Omental fat pad (tissue), 3 donors: ENCODE measurements at regions not wholly inside any gene's neighbourhood (a gene's known extent, or its start where the extent isn't known, plus 50 kb on each side); places are given as distances from the start of the nearest gene placed in this dataset.

Source experiments
- ATAC-seq: fragments of 150-250 bp; one replicate; pipeline ENCODE4 v1.9.1; 2016; ENCODE audit warnings: mild to moderate bottlenecking, moderate library complexity; ENCODE audit not compliant: low FRiP score
- DNase-seq: peaks from one replicate; pipeline ENCODE4 v3.0.0-alpha.2; 2019; ENCODE audit warnings: low spot score
- TF ChIP-seq, protein P1 (sequence below), 3 donors: fragments of 450-650 bp; IDR thresholded peaks; one replicate each; pipeline ENCODE4 v1.5.1; 2016 to 2017; ENCODE audit warnings: antibody characterized with exemption in 3 of 3, mild to moderate bottlenecking in 3 of 3, moderate library complexity in 2 of 3

GRCh38 chr12:45102818-45103217 lies 51.9 kb upstream of the DBX2 start:
- DNase-seq (no peak), ATAC-seq (no peak)
- TF ChIP-seq, protein P1, sequence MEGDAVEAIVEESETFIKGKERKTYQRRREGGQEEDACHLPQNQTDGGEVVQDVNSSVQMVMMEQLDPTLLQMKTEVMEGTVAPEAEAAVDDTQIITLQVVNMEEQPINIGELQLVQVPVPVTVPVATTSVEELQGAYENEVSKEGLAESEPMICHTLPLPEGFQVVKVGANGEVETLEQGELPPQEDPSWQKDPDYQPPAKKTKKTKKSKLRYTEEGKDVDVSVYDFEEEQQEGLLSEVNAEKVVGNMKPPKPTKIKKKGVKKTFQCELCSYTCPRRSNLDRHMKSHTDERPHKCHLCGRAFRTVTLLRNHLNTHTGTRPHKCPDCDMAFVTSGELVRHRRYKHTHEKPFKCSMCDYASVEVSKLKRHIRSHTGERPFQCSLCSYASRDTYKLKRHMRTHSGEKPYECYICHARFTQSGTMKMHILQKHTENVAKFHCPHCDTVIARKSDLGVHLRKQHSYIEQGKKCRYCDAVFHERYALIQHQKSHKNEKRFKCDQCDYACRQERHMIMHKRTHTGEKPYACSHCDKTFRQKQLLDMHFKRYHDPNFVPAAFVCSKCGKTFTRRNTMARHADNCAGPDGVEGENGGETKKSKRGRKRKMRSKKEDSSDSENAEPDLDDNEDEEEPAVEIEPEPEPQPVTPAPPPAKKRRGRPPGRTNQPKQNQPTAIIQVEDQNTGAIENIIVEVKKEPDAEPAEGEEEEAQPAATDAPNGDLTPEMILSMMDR (IDR thresholded peaks at IDR 0.05) = no peak

GRCh38 chr12:45105996-45106395 lies 55.1 kb upstream of the DBX2 start:
- ATAC-seq (no peak), DNase-seq (no peak)
- TF ChIP-seq, protein P1 (IDR thresholded peaks at IDR 0.05) = no peak

GRCh38 chr12:45112306-45112705 lies 61.4 kb upstream of the DBX2 start:
- ATAC-seq = no peak
- TF ChIP-seq, protein P1 (IDR thresholded peaks at IDR 0.05) = no peak
- no peak for DNase-seq

GRCh38 chr12:45121224-45121623 lies 70.3 kb upstream of the DBX2 start:
- TF ChIP-seq, protein P1 (IDR thresholded peaks at IDR 0.05) = no peak
- DNase-seq (no peak), ATAC-seq (no peak)

- TF ChIP-seq, protein P1 (IDR thresholded peaks at IDR 0.05) = no peak
- DNase-seq (no peak), ATAC-seq (no peak)
Observed at GRCh38 chr12:45122768-45123380, 72.0 kb upstream of the DBX2 start.

DNA sequence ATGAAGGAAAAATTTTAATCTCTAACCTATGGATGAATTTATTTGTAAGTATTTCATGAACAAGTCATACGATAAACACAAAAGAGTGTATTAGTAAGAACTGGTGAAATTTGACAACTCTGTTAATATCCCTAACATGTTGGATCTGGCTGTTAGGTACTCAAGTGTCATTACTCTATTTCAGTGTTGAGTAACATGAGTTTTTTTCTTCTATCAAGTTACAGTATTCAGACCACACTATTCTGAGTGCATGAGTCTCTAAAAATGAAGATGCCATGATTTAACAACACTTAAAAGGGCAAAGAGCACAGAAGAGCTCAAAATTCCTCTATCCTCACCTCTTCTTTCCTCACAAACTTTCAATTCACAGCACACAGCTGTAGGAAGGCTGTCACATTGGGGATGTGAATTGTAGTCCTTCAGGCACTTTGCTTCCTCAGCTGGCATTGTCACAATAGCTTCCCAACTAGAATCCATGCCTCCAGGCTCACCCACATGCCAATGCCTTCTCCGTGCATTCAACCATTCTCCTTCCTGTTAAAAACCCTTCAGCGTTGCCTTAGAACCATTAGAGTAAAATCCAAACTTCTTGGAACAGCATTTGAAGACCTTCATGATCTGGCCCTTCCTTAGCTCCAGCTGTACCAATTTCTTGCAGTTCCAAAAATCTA lies 73.7 kb upstream of the DBX2 start:
- DNase-seq (no peak), ATAC-seq (no peak)
- TF ChIP-seq, protein P1 (IDR thresholded peaks at IDR 0.05) = no peak

DNA sequence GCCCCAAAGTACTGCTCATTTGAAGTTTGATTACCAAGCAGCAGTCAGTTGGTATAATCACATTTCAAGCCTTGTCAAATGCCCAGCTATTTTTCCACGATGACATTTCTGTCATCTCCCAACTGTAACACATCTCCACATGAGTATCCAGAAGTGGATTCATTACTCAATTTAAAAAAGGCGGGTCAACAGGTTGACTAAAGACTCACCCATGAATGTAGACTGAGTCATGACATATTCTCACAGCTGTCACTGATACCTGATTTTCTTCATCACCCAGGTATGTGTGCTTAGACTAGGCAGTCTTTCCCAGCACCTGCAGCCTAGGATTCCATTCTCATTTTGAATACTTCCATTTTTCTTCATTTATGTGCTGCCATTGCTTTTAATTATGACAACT lies 75.1 kb upstream of the DBX2 start:
- ATAC-seq (no peak), DNase-seq (no peak)
- TF ChIP-seq, protein P1 (IDR thresholded peaks at IDR 0.05) = no peak
